ENCODE measurements at regions not wholly inside any gene's neighbourhood (a gene's known extent, or its start where the extent isn't known, plus 50 kb on each side); places are given as distances from the start of the nearest gene placed in this dataset.

GRCh38 chr4:11774346-11774745, 345.7 kb upstream of the HS3ST1 start:
- TF ChIP-seq EGR2 (tag by site-specific recombination; IDR thresholded peaks at IDR 0.05; ENCODE audit: low read depth) (no peak), KLF8 (tag by site-specific recombination; IDR thresholded peaks at IDR 0.05) (no peak), ZFP37 (tag by site-specific recombination; IDR thresholded peaks at IDR 0.05) (no peak), CTCF (tag by site-specific recombination; IDR thresholded peaks at IDR 0.05) (no peak), RBAK (tag by site-specific recombination; IDR thresholded peaks at IDR 0.05) (no peak), ZBTB7A (tag by site-specific recombination; IDR thresholded peaks at IDR 0.05; ENCODE audit: low read depth) (no peak)
- TF ChIP-seq, protein P1, sequence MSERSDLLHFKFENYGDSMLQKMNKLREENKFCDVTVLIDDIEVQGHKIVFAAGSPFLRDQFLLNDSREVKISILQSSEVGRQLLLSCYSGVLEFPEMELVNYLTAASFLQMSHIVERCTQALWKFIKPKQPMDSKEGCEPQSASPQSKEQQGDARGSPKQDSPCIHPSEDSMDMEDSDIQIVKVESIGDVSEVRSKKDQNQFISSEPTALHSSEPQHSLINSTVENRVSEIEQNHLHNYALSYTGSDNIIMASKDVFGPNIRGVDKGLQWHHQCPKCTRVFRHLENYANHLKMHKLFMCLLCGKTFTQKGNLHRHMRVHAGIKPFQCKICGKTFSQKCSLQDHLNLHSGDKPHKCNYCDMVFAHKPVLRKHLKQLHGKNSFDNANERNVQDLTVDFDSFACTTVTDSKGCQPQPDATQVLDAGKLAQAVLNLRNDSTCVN (tag by site-specific recombination; optimal IDR thresholded peaks at IDR 0.05), result no peak
- TF ChIP-seq, protein P2, sequence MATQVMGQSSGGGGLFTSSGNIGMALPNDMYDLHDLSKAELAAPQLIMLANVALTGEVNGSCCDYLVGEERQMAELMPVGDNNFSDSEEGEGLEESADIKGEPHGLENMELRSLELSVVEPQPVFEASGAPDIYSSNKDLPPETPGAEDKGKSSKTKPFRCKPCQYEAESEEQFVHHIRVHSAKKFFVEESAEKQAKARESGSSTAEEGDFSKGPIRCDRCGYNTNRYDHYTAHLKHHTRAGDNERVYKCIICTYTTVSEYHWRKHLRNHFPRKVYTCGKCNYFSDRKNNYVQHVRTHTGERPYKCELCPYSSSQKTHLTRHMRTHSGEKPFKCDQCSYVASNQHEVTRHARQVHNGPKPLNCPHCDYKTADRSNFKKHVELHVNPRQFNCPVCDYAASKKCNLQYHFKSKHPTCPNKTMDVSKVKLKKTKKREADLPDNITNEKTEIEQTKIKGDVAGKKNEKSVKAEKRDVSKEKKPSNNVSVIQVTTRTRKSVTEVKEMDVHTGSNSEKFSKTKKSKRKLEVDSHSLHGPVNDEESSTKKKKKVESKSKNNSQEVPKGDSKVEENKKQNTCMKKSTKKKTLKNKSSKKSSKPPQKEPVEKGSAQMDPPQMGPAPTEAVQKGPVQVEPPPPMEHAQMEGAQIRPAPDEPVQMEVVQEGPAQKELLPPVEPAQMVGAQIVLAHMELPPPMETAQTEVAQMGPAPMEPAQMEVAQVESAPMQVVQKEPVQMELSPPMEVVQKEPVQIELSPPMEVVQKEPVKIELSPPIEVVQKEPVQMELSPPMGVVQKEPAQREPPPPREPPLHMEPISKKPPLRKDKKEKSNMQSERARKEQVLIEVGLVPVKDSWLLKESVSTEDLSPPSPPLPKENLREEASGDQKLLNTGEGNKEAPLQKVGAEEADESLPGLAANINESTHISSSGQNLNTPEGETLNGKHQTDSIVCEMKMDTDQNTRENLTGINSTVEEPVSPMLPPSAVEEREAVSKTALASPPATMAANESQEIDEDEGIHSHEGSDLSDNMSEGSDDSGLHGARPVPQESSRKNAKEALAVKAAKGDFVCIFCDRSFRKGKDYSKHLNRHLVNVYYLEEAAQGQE (tag by site-specific recombination; IDR thresholded peaks at IDR 0.05), result no peak
